H9 (cell line): ENCODE measurements at regions not wholly inside any gene's neighbourhood (a gene's known extent, or its start where the extent isn't known, plus 50 kb on each side); places are given as distances from the start of the nearest gene placed in this dataset.

Source experiments
- DNase-seq: peaks from one replicate; pipeline ENCODE4 v3.0.0-alpha.2; 2017
- H2AFZ ChIP-seq: one replicate; pipeline ENCODE4 v1.6.1; 2013; ENCODE audit warnings: mild to moderate bottlenecking, low read length, control low read depth, moderate library complexity
- H2AK5ac ChIP-seq: 2 replicates; pipeline ENCODE4 v1.6.1; 2013; ENCODE audit warnings: low read length, control low read depth, mixed read lengths; ENCODE audit not compliant: insufficient read length
- H2BK120ac ChIP-seq: one replicate; pipeline ENCODE4 v1.6.1; 2013; ENCODE audit warnings: low read depth, mild to moderate bottlenecking, low read length, control low read depth, inconsistent platforms; ENCODE audit not compliant: poor library complexity, severe bottlenecking
- H2BK12ac ChIP-seq: 2 replicates; pipeline ENCODE4 v1.6.1; 2013; ENCODE audit warnings: low read length, control low read depth, mixed read lengths, low read depth; ENCODE audit not compliant: insufficient read length
- H2BK15ac ChIP-seq: 2 replicates; pipeline ENCODE4 v1.6.1; 2013; ENCODE audit warnings: low read depth, low read length, control low read depth
- H2BK20ac ChIP-seq: one replicate; pipeline ENCODE4 v1.6.1; 2013; ENCODE audit warnings: low read depth, mild to moderate bottlenecking, low read length, control low read depth, inconsistent platforms; ENCODE audit not compliant: poor library complexity, severe bottlenecking
- H2BK5ac ChIP-seq: 2 replicates; pipeline ENCODE4 v1.6.1; 2013; ENCODE audit warnings: low read length, control low read depth, mixed read lengths; ENCODE audit not compliant: insufficient read length
- H3K14ac ChIP-seq: 2 replicates; pipeline ENCODE4 v1.6.1; 2013; ENCODE audit warnings: low read length, control low read depth; ENCODE audit not compliant: insufficient read depth
- H3K18ac ChIP-seq: 2 replicates; pipeline ENCODE4 v1.6.1; 2013; ENCODE audit warnings: low read depth, mild to moderate bottlenecking, mixed read lengths, low read length, control low read depth; ENCODE audit not compliant: insufficient read length
- H3K23ac ChIP-seq: 2 replicates; pipeline ENCODE4 v1.6.1; 2013; ENCODE audit warnings: low read length, control low read depth, mixed read lengths, low read depth; ENCODE audit not compliant: insufficient read length
- H3K23me2 ChIP-seq: 2 replicates; pipeline ENCODE4 v1.6.1; 2013; ENCODE audit warnings: low read depth, mild to moderate bottlenecking, mixed read lengths, low read length, control low read depth; ENCODE audit not compliant: insufficient read length, poor library complexity, severe bottlenecking
- H3K27ac ChIP-seq: 2 replicates; pipeline ENCODE4 v1.5.1; 2013; ENCODE audit warnings: low read length, control low read depth, mixed read lengths, low read depth; ENCODE audit not compliant: insufficient read length
- H3K27me3 ChIP-seq: 2 replicates; pipeline ENCODE4 v1.6.1; 2013; ENCODE audit warnings: low read length, control low read depth, inconsistent platforms; ENCODE audit not compliant: insufficient read depth
- H3K4ac ChIP-seq: 2 replicates; pipeline ENCODE4 v1.6.1; 2013; ENCODE audit warnings: low read depth, mild to moderate bottlenecking, control low read depth, inconsistent platforms, low read length, moderate library complexity
- H3K4me1 ChIP-seq: 2 replicates; pipeline ENCODE4 v1.6.1; 2013; ENCODE audit warnings: low read length, control low read depth, inconsistent platforms; ENCODE audit not compliant: insufficient read depth
- H3K4me2 ChIP-seq: 2 replicates; pipeline ENCODE4 v1.6.1; 2013; ENCODE audit warnings: low read length, control low read depth, mixed read lengths; ENCODE audit not compliant: insufficient read length, insufficient read depth
- H3K56ac ChIP-seq: 2 replicates; pipeline ENCODE4 v1.6.1; 2013; ENCODE audit warnings: low read depth, mild to moderate bottlenecking, mixed read lengths, low read length, control low read depth; ENCODE audit not compliant: insufficient read length
- H3K79me1 ChIP-seq: 2 replicates; pipeline ENCODE4 v1.6.1; 2013; ENCODE audit warnings: low read depth, mild to moderate bottlenecking, moderate library complexity, low read length, control low read depth, inconsistent platforms; ENCODE audit not compliant: insufficient read depth, poor library complexity, severe bottlenecking
- H3K79me2 ChIP-seq: 2 replicates; pipeline ENCODE4 v1.6.1; 2013; ENCODE audit warnings: low read length, control low read depth, inconsistent platforms; ENCODE audit not compliant: insufficient read depth
- H3K9ac ChIP-seq: 2 replicates; pipeline ENCODE4 v1.6.1; 2013; ENCODE audit warnings: low read length, control low read depth, mixed read lengths; ENCODE audit not compliant: insufficient read length; ENCODE audit errors: extremely low read depth
- H3K9me3 ChIP-seq: one replicate; pipeline ENCODE4 v1.6.1; 2013; ENCODE audit warnings: low read depth, low read length, inconsistent platforms; ENCODE audit not compliant: control insufficient read depth
- H3T11ph ChIP-seq: one replicate; pipeline ENCODE4 v1.6.1; 2013; ENCODE audit warnings: mild to moderate bottlenecking, low read length, control low read depth, inconsistent platforms
- H4K20me1 ChIP-seq: one replicate; pipeline ENCODE4 v1.6.1; 2013; ENCODE audit not compliant: control insufficient read depth, insufficient read length, insufficient read depth
- H4K5ac ChIP-seq: 2 replicates; pipeline ENCODE4 v1.6.1; 2013; ENCODE audit warnings: low read depth, mild to moderate bottlenecking, mixed read lengths, low read length, control low read depth; ENCODE audit not compliant: insufficient read length
- H4K8ac ChIP-seq: replicated peaks from 2 replicates; pipeline ENCODE4 v1.6.1; 2013; ENCODE audit warnings: low read length, control low read depth, mixed read lengths, low read depth; ENCODE audit not compliant: insufficient read length
- H4K91ac ChIP-seq: 2 replicates; pipeline ENCODE4 v1.6.1; 2013; ENCODE audit warnings: low read depth, mild to moderate bottlenecking, moderate library complexity, mixed read lengths, low read length, control low read depth; ENCODE audit not compliant: insufficient read length
- H3K27ac Mint-ChIP-seq, 3 experiments: 2 replicates in 2 of 3; 3 replicates in 1 of 3; pipeline ENCODE4 v1.8.0; 2020 to 2021; ENCODE audit warnings: mixed read lengths in 3 of 3, mild to moderate bottlenecking in 1 of 3, moderate library complexity in 1 of 3
- H3K27me3 Mint-ChIP-seq: 2 replicates; pipeline ENCODE4 v1.8.0; 2021; ENCODE audit warnings: low read depth, mild to moderate bottlenecking, moderate library complexity, mixed read lengths
- H3K36me3 Mint-ChIP-seq, 3 experiments: 2 replicates in 2 of 3; 3 replicates in 1 of 3; pipeline ENCODE4 v1.8.0; 2020 to 2021; ENCODE audit warnings: low read depth in 3 of 3, mixed read lengths in 3 of 3; ENCODE audit not compliant: insufficient read depth in 1 of 3
- H3K4me1 Mint-ChIP-seq, 2 experiments: 2 replicates each; pipeline ENCODE4 v1.8.0; 2020; ENCODE audit warnings: mixed read lengths in 2 of 2
- H3K4me3 Mint-ChIP-seq, 2 experiments: 2 replicates in 1 of 2; 3 replicates in 1 of 2; pipeline ENCODE4 v1.8.0; 2020 to 2021; ENCODE audit warnings: mild to moderate bottlenecking in 2 of 2, mixed read lengths in 2 of 2, moderate library complexity in 1 of 2
- H3K9me3 Mint-ChIP-seq, 2 experiments: 2 replicates in 1 of 2; 3 replicates in 1 of 2; pipeline ENCODE4 v1.8.0; 2020; ENCODE audit warnings: mild to moderate bottlenecking in 2 of 2, mixed read lengths in 2 of 2, moderate library complexity in 1 of 2
- CTCF ChIP-seq: fragments of 200-600 bp; sonication (generic); conservative IDR thresholded peaks from 3 replicates; pipeline ENCODE4 v1.8.0; 2021; ENCODE audit warnings: antibody characterized with exemption, mild to moderate bottlenecking
- WGBS: extraction: QIAGEN DNeasy Blood & Tissue Kit; methylation state at CpG from one replicate; pipeline ENCODE4 v1.1.7; 2013; ENCODE audit warnings: missing lambda C conversion rate, low lambda C conversion rate, mixed read lengths; ENCODE audit not compliant: insufficient read length; ENCODE audit errors: extremely low coverage; 5-methylcytosine and 5-hydroxymethylcytosine counted together

- H3K14ac ChIP-seq, result no peak overlapping the region
- H2BK12ac ChIP-seq, result no peak overlapping the region
- H3K79me1 ChIP-seq, result no peaks in the 10 kb centered on the region
- no peak overlapping the region for H2BK15ac ChIP-seq
- no peak overlapping the region for H2BK120ac ChIP-seq
- no peaks in the 10 kb centered on the region for H3K79me2 ChIP-seq
- no peak for TF ChIP-seq CTCF
- DNase-seq, result no peak
- WGBS, result no CpG with 5 or more reads among the region's 2 CpGs
- Mint-ChIP-seq H3K27me3 (no peaks in the 10 kb centered on the region), H3K36me3 (no peaks in the 10 kb centered on the region), H3K27ac (no peak overlapping the region), H3K4me1 (peaks cover 10 to 15% of the 10 kb centered on the region in 2 experiments), H3K9me3 (no peaks in the 10 kb centered on the region), H3K4me3 (no peak overlapping the region)
- no peaks in the 10 kb centered on the region for H3K4me1 ChIP-seq
- H3T11ph ChIP-seq, result no peak overlapping the region
- no peak overlapping the region for H3K9ac ChIP-seq
- no peak overlapping the region for H4K5ac ChIP-seq
- no peak overlapping the region for H3K27ac ChIP-seq
- no peaks in the 10 kb centered on the region for H3K23me2 ChIP-seq
- no peaks in the 10 kb centered on the region for H4K20me1 ChIP-seq
- H3K56ac ChIP-seq, result no peak overlapping the region
- H4K8ac ChIP-seq, result no peak overlapping the region
- no peaks in the 10 kb centered on the region for H3K9me3 ChIP-seq
- no peak overlapping the region for H2BK5ac ChIP-seq
- H4K91ac ChIP-seq, result no peak overlapping the region
- H2AFZ ChIP-seq, result no peak overlapping the region
- H2AK5ac ChIP-seq, result no peak overlapping the region
- H3K18ac ChIP-seq, result no peak overlapping the region
- H3K4ac ChIP-seq, result no peak overlapping the region
- H2BK20ac ChIP-seq, result no peak overlapping the region
- H3K23ac ChIP-seq, result no peak overlapping the region
- H3K4me2 ChIP-seq, result no peak overlapping the region
- no peaks in the 10 kb centered on the region for H3K27me3 ChIP-seq
Measured at GRCh38 chr5:158640593-158640980, 459.1 kb downstream of the EBF1 start.
